ENCODE measurements at regions not wholly inside any gene's neighbourhood (a gene's known extent, or its start where the extent isn't known, plus 50 kb on each side); places are given as distances from the start of the nearest gene placed in this dataset.

GRCh38 chr5:78706381-78706780, 57.8 kb upstream of the LHFPL2 start:
- WGBS, 2 donors = 66 to 83% methylated on average over 2 of the region's 2 CpGs
- intact Hi-C loops (cut with DNase I; ENCODE audit: low total_unique reads) = no loop called here

GRCh38 chr5:78705826-78706225, 57.3 kb upstream of the LHFPL2 start:
- DNase-seq (ENCODE audit: low spot score in 2 of 2) = no peak
- TF ChIP-seq CTCF (IDR thresholded peaks at IDR 0.05) (no peak), POLR2A (IDR thresholded peaks at IDR 0.05) (no peak)
- intact Hi-C loops (cut with DNase I; ENCODE audit: low total_unique reads) = no loop called here

More at GRCh38 chr5:78706381-78706780, 57.8 kb upstream of the LHFPL2 start:
- DNase-seq (ENCODE audit: low spot score in 2 of 2) = no peak
- H3K4me3 ChIP-seq (ENCODE audit: low read depth, poor library complexity, severe bottlenecking) = no peak overlapping the region
- TF ChIP-seq CTCF (IDR thresholded peaks at IDR 0.05) = no peak
- TF ChIP-seq POLR2A (IDR thresholded peaks at IDR 0.05) = no peak

GRCh38 chr5:78701795-78702410, 53.3 kb upstream of the LHFPL2 start:
- intact Hi-C loops (cut with DNase I; ENCODE audit: low total_unique reads) = no loop called here
- TF ChIP-seq POLR2A (IDR thresholded peaks at IDR 0.05) (no peak), CTCF (IDR thresholded peaks at IDR 0.05) (no peak)
- no peak for DNase-seq (ENCODE audit: low spot score in 2 of 2)
- no peak overlapping the region for H3K4me3 ChIP-seq (ENCODE audit: low read depth, poor library complexity, severe bottlenecking)
- 64 to 74% methylated on average over 3 of the region's 3 CpGs for WGBS, 2 donors

More at GRCh38 chr5:78705826-78706225, 57.3 kb upstream of the LHFPL2 start:
- 54 to 64% methylated on average over 3 of the region's 3 CpGs for WGBS, 2 donors
- H3K4me3 ChIP-seq (ENCODE audit: low read depth, poor library complexity, severe bottlenecking) = no peak overlapping the region

- 36 to 43% methylated on average over 6 of the region's 6 CpGs for WGBS, 2 donors
- TF ChIP-seq CTCF (IDR thresholded peaks at IDR 0.05) = no peak
- no peak for TF ChIP-seq POLR2A (IDR thresholded peaks at IDR 0.05)
- peak in 1 of 2 donors; percentile 81 for DNase-seq (ENCODE audit: low spot score in 2 of 2)
- intact Hi-C loops (cut with DNase I; ENCODE audit: low total_unique reads) = no loop called here
- H3K4me3 ChIP-seq (ENCODE audit: low read depth, poor library complexity, severe bottlenecking) = no peak overlapping the region
Observed at GRCh38 chr5:78699552-78700153, 51.1 kb upstream of the LHFPL2 start.

- 33 to 38% methylated on average over 4 of the region's 4 CpGs for WGBS, 2 donors
- intact Hi-C loops (cut with DNase I; ENCODE audit: low total_unique reads) = no loop called here
- no peak for TF ChIP-seq CTCF (IDR thresholded peaks at IDR 0.05)
- no peak for TF ChIP-seq POLR2A (IDR thresholded peaks at IDR 0.05)
- no peak overlapping the region for H3K4me3 ChIP-seq (ENCODE audit: low read depth, poor library complexity, severe bottlenecking)
- DNase-seq (ENCODE audit: low spot score in 2 of 2) = peak; percentile 74 to 88
Observed at GRCh38 chr5:78698191-78698791, 49.7 kb upstream of the LHFPL2 start.

All from lower leg skin (tissue), 4 donors.